HCT116 (cell line): ENCODE measurements at regions not wholly inside any gene's neighbourhood (a gene's known extent, or its start where the extent isn't known, plus 50 kb on each side); places are given as distances from the start of the nearest gene placed in this dataset.

Source experiments
- ATAC-seq: fragments of 200-7000 bp; cut with Tn5 transposase; 2 replicates; pipeline ENCODE4 v1.9.1; 2020; ENCODE audit warnings: mild to moderate bottlenecking, moderate library complexity
- BruUV-seq: library from RNA; stranded (reverse); fragments of 400-500 nt; replicated peaks from 2 replicates; lab custom pipeline; 2021; lab: Mats Ljungman, UMichigan
- CTCF ChIA-PET: fragments of 300-600 bp; sonication (Branson Sonifier 250); formaldehyde crosslinking; loops from one replicate; lab custom pipeline; 2021; ENCODE audit warnings: antibody characterized with exemption; lab: Charles Lee
- POLR2A ChIA-PET: fragments of 300-600, 350-600 bp; sonication (Branson Sonifier 250); formaldehyde crosslinking; loops from one replicate; lab custom pipeline; 2021; ENCODE audit warnings: antibody characterized with exemption; lab: Charles Lee
- RAD21 ChIA-PET, 2 experiments: fragments of 300-600 bp; sonication (Branson Sonifier 250); formaldehyde crosslinking; loops; one replicate each; lab custom pipeline; 2023; ENCODE audit warnings: low total read pairs in 2 of 2; ENCODE audit not compliant: uncharacterized antibody in 2 of 2, unreplicated experiment in 2 of 2, low non-redundant PET in 1 of 2; lab: Charles Lee
- DNase-seq: peaks from one replicate; pipeline ENCODE4 v3.0.0-alpha.2; 2010; ENCODE audit warnings: low read depth, low spot score
- H2AFZ ChIP-seq: fragments of 200-600 bp; shearing (Covaris generic), sonication (generic); 2 replicates; pipeline ENCODE4 v1.6.1; 2017; ENCODE audit warnings: low read depth, mixed run types, mixed read lengths, antibody characterized with exemption, low read length; ENCODE audit not compliant: poor library complexity, severe bottlenecking
- H3K27ac ChIP-seq: 2 replicates; pipeline ENCODE4 v1.5.1; 2012; ENCODE audit warnings: low read depth, low read length
- H3K27me3 ChIP-seq: fragments of 200-600 bp; sonication (generic); 2 replicates; pipeline ENCODE4 v1.6.1; 2016; ENCODE audit warnings: mixed run types, low read length, mixed read lengths; ENCODE audit not compliant: insufficient read depth
- H3K36me3 ChIP-seq, 2 experiments: fragments of 200-500 bp in 1 of 2; fragments of 200-600 bp in 1 of 2; sonication (Bioruptor generic) in 1 of 2; sonication (generic) in 1 of 2; 2 replicates each; pipeline versions ENCODE4 v1.5.1 to v1.6.1; 2014 to 2016; ENCODE audit warnings: low read length in 2 of 2, inconsistent platforms in 1 of 2, mixed read lengths in 1 of 2, mixed run types in 1 of 2; ENCODE audit not compliant: insufficient read depth in 2 of 2, control insufficient read depth in 1 of 2
- H3K4me1 ChIP-seq, 2 experiments: fragments of 200-600 bp in 1 of 2; sonication (generic) in 1 of 2; 2 replicates each; pipeline versions ENCODE4 v1.5.1 to v1.6.1; 2012 to 2017; ENCODE audit warnings: low read length in 2 of 2, inconsistent platforms in 1 of 2, mild to moderate bottlenecking in 1 of 2, mixed read lengths in 1 of 2, mixed run types in 1 of 2, moderate library complexity in 1 of 2; ENCODE audit not compliant: insufficient read depth in 2 of 2, control insufficient read depth in 1 of 2
- H3K4me2 ChIP-seq: fragments of 200-600 bp; sonication (generic); 2 replicates; pipeline ENCODE4 v1.6.1; 2017; ENCODE audit warnings: mixed run types, low read length, mixed read lengths
- H3K4me3 ChIP-seq, 2 experiments: fragments of 200-600 bp in 1 of 2; sonication (generic) in 1 of 2; replicated peaks in 1 of 2; 2 replicates each; pipeline ENCODE4 v1.5.1; 2011 to 2016; ENCODE audit warnings: low read length in 2 of 2, control low read depth in 1 of 2, low read depth in 1 of 2, mild to moderate bottlenecking in 1 of 2, mixed read lengths in 1 of 2, mixed run types in 1 of 2
- H3K79me2 ChIP-seq: fragments of 200-600 bp; sonication (generic); 2 replicates; pipeline ENCODE4 v1.6.1; 2017; ENCODE audit warnings: mild to moderate bottlenecking, mixed run types, low read length, moderate library complexity, mixed read lengths; ENCODE audit not compliant: insufficient read depth
- H3K9ac ChIP-seq: fragments of 200-600 bp; sonication (generic); 2 replicates; pipeline ENCODE4 v1.6.1; 2016; ENCODE audit warnings: low read length, mixed read lengths
- H3K9me2 ChIP-seq: fragments of 200-600 bp; sonication (generic), shearing (Covaris generic); 2 replicates; pipeline ENCODE4 v1.6.1; 2017; ENCODE audit warnings: mixed run types, mild to moderate bottlenecking, moderate library complexity; ENCODE audit not compliant: insufficient read depth
- H3K9me3 ChIP-seq, 2 experiments: fragments of 200-500 bp in 1 of 2; fragments of 200-600 bp in 1 of 2; sonication (Bioruptor generic) in 1 of 2; sonication (generic) in 1 of 2; 2 replicates each; pipeline ENCODE4 v1.6.1; 2014 to 2017; ENCODE audit warnings: low read length in 2 of 2, mixed read lengths in 2 of 2, inconsistent platforms in 1 of 2, low read depth in 1 of 2, mild to moderate bottlenecking in 1 of 2, mixed run types in 1 of 2, moderate library complexity in 1 of 2; ENCODE audit not compliant: control insufficient read depth in 1 of 2, insufficient read depth in 1 of 2
- H4K20me1 ChIP-seq: fragments of 200-600 bp; sonication (generic), shearing (Covaris generic); 2 replicates; pipeline ENCODE4 v1.6.1; 2017; ENCODE audit warnings: mixed run types, mild to moderate bottlenecking, moderate library complexity; ENCODE audit not compliant: insufficient read depth
- CBX3 ChIP-seq: IDR thresholded peaks from 2 replicates; pipeline ENCODE4 v1.6.1; 2012; ENCODE audit warnings: low read depth
- CEBPB ChIP-seq: IDR thresholded peaks from 2 replicates; pipeline ENCODE4 v1.6.1; 2012; ENCODE audit warnings: low read depth
- ELF1 ChIP-seq: IDR thresholded peaks from 2 replicates; pipeline ENCODE4 v1.6.1; 2012; ENCODE audit warnings: low read depth, borderline replicate concordance
- EZH2 ChIP-seq: fragments of 200-600 bp; sonication (generic); IDR thresholded peaks from 2 replicates; pipeline ENCODE4 v1.6.1; 2017; ENCODE audit warnings: antibody characterized with exemption, mixed run types
- EZH2phosphoT487 ChIP-seq: fragments of 200-600 bp; IDR thresholded peaks from 2 replicates; pipeline ENCODE4 v1.6.1; 2018; ENCODE audit warnings: antibody characterized with exemption, borderline replicate concordance
- FOSL1 ChIP-seq: IDR thresholded peaks from 2 replicates; pipeline ENCODE4 v1.6.1; 2012; ENCODE audit warnings: low read depth
- JUND ChIP-seq: IDR thresholded peaks from 2 replicates; pipeline ENCODE4 v1.6.1; 2012
- POLR2A ChIP-seq: IDR thresholded peaks from 2 replicates; pipeline ENCODE4 v1.7.0; 2011; ENCODE audit warnings: borderline replicate concordance; ENCODE audit not compliant: insufficient read depth, insufficient read length; ENCODE audit errors: extremely low read depth
- POLR2AphosphoS5 ChIP-seq: IDR thresholded peaks from 2 replicates; pipeline ENCODE4 v1.6.1; 2011; ENCODE audit warnings: mild to moderate bottlenecking, low read depth, low read length, moderate library complexity
- RAD21 ChIP-seq: IDR thresholded peaks from 2 replicates; pipeline ENCODE4 v1.6.1; 2012; ENCODE audit warnings: low read depth, mild to moderate bottlenecking
- SIN3A ChIP-seq: IDR thresholded peaks from 2 replicates; pipeline ENCODE4 v1.6.1; 2012; ENCODE audit warnings: low read depth
- SP1 ChIP-seq: IDR thresholded peaks from 2 replicates; pipeline ENCODE4 v1.6.1; 2012; ENCODE audit warnings: low read depth
- SRF ChIP-seq: IDR thresholded peaks from 2 replicates; pipeline ENCODE4 v1.6.1; 2012; ENCODE audit warnings: low read depth
- TCF7L2 ChIP-seq: IDR thresholded peaks from 2 replicates; pipeline ENCODE4 v1.7.0; 2011; ENCODE audit warnings: borderline replicate concordance, inconsistent platforms; ENCODE audit not compliant: insufficient read depth, insufficient read length; ENCODE audit errors: extremely low read depth
- YY1 ChIP-seq: IDR thresholded peaks from 2 replicates; pipeline ENCODE4 v1.6.1; 2011; ENCODE audit warnings: low read length, low read depth, moderate library complexity, mild to moderate bottlenecking; ENCODE audit not compliant: insufficient replicate concordance; ENCODE audit errors: extremely low read depth
- ZFX ChIP-seq: fragments of 450-650 bp; IDR thresholded peaks from 2 replicates; pipeline ENCODE4 v1.6.1; 2017
- intact Hi-C: fragments of 100-400 bp; cut with micrococcal nuclease; formaldehyde crosslinking; loops from 2 replicates; pipeline ENCODE4 v1.10.0; 2022
- TF ChIP-seq, protein P1 (sequence below): IDR thresholded peaks from 2 replicates; pipeline ENCODE4 v1.6.1; 2011; ENCODE audit warnings: mild to moderate bottlenecking, low read length, moderate library complexity; ENCODE audit not compliant: insufficient replicate concordance; ENCODE audit errors: extremely low read depth
- TF ChIP-seq, protein P2 (sequence below): IDR thresholded peaks from 2 replicates; pipeline ENCODE4 v1.6.1; 2012; ENCODE audit warnings: low read depth

DNA sequence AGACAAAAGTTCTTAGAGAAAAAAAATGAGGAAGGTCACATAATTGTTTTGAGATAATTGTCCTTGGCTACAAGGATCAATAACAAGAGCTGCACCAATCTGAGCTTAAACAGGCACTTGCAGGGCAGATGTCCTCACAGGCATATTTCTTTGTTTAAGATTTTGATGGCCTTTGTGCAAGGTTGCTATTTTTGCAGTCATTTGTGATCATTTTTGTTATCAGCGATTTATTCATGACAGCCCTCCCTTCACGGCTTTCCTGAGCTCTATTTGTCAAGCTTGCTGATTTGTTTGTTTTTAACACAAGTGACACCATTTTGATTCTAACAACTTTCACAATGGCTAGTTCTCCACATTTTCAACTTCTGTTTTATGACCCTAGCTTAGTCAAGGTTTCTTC, 418.6 kb upstream of the REG3G start (continued):
- TF ChIP-seq, protein P1, sequence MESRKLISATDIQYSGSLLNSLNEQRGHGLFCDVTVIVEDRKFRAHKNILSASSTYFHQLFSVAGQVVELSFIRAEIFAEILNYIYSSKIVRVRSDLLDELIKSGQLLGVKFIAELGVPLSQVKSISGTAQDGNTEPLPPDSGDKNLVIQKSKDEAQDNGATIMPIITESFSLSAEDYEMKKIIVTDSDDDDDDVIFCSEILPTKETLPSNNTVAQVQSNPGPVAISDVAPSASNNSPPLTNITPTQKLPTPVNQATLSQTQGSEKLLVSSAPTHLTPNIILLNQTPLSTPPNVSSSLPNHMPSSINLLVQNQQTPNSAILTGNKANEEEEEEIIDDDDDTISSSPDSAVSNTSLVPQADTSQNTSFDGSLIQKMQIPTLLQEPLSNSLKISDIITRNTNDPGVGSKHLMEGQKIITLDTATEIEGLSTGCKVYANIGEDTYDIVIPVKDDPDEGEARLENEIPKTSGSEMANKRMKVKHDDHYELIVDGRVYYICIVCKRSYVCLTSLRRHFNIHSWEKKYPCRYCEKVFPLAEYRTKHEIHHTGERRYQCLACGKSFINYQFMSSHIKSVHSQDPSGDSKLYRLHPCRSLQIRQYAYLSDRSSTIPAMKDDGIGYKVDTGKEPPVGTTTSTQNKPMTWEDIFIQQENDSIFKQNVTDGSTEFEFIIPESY: no peak
- TF ChIP-seq RAD21: no peak
- TF ChIP-seq POLR2A: no peak
- no peak for TF ChIP-seq ELF1
- TF ChIP-seq YY1: no peak
- TF ChIP-seq POLR2AphosphoS5: no peak
- TF ChIP-seq CEBPB: no peak
- TF ChIP-seq CBX3: no peak

DNA sequence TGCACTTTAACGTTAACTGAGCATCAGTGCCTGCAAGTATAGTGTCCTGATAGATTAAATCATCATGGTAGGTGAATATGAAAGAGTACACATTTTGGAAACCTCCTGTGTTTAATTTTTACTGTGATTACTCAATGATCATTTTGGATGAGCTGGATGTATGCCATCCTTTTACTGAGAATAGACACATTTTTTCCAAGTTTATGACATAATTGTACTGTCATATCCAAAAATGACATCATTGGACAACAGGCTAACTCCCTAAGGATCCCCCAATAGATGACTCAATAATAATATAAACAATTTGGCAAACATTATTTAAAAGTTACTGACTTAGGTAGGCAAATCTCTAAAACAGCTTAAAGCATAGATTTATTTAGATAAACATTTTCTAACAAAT, 410.8 kb upstream of the REG3G start:
- CTCF ChIA-PET: no interaction called here
- Histone ChIP-seq H3K9me3 (peaks cover 4 to 20% of the 10 kb centered on the region in 2 experiments; a peak in 2 of 4 replicates), H3K27me3 (no peaks in the 10 kb centered on the region), H4K20me1 (no peaks in the 10 kb centered on the region), H3K4me2 (no peak overlapping the region), H3K27ac (no peak overlapping the region), H3K4me1 (no peaks in the 10 kb centered on the region), H3K9me2 (no peaks in the 10 kb centered on the region), H3K4me3 (no peak overlapping the region), H3K36me3 (no peaks in the 10 kb centered on the region; a peak in 1 of 4 replicates), H3K9ac (no peak overlapping the region), H3K79me2 (no peaks in the 10 kb centered on the region), H2AFZ (no peak overlapping the region)
- RAD21 ChIA-PET: no interaction called here
- TF ChIP-seq POLR2A (no peak), SIN3A (no peak), SRF (no peak), ZFX (no peak), EZH2 (no peak), CEBPB (no peak), ELF1 (no peak), YY1 (no peak), RAD21 (no peak), SP1 (no peak), JUND (no peak), FOSL1 (no peak), EZH2phosphoT487 (no peak), TCF7L2 (no peak)
- TF ChIP-seq, protein P2, sequence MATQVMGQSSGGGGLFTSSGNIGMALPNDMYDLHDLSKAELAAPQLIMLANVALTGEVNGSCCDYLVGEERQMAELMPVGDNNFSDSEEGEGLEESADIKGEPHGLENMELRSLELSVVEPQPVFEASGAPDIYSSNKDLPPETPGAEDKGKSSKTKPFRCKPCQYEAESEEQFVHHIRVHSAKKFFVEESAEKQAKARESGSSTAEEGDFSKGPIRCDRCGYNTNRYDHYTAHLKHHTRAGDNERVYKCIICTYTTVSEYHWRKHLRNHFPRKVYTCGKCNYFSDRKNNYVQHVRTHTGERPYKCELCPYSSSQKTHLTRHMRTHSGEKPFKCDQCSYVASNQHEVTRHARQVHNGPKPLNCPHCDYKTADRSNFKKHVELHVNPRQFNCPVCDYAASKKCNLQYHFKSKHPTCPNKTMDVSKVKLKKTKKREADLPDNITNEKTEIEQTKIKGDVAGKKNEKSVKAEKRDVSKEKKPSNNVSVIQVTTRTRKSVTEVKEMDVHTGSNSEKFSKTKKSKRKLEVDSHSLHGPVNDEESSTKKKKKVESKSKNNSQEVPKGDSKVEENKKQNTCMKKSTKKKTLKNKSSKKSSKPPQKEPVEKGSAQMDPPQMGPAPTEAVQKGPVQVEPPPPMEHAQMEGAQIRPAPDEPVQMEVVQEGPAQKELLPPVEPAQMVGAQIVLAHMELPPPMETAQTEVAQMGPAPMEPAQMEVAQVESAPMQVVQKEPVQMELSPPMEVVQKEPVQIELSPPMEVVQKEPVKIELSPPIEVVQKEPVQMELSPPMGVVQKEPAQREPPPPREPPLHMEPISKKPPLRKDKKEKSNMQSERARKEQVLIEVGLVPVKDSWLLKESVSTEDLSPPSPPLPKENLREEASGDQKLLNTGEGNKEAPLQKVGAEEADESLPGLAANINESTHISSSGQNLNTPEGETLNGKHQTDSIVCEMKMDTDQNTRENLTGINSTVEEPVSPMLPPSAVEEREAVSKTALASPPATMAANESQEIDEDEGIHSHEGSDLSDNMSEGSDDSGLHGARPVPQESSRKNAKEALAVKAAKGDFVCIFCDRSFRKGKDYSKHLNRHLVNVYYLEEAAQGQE: no peak
- ATAC-seq (no peak), DNase-seq (no peak)
- intact Hi-C loops: no loop called here
- POLR2A ChIA-PET: no interaction called here
- no TSS peak for BruUV-seq
